ENCODE measurements at regions not wholly inside any gene's neighbourhood (a gene's known extent, or its start where the extent isn't known, plus 50 kb on each side); places are given as distances from the start of the nearest gene placed in this dataset.

DNA sequence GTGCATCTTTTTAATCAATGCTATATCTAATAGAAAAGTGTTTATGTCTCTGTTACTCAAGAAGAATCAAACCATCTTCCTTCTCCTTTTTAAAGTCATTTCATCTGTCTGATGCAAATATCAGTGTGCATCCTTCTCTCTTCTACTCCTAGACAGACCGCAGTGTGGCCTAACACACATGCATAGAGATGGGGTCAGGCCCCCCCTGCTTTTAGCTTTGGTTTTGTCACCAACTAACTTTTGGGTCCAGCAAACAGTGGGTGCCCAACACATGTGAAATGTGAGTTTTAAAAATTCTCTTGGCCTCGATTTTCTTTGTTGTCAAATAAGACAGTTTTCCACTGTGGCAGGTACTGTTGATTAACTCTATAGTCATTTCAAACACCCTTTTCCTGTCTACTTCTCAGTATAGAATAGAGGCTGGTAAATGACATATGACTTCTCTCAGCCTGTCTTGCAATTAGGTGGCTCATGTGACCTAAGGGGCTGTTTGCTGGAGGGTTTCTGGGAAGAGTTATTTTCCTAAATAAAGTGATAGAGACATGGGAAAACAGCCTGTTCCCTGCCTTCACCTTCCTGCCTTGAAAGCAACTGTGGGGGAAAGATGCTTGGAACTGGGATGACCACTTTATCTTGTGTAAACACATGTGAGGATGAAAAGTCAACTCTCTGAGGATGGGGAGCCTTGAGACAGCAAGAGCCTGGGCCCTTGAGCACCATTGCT is 65.7 kb upstream of the DARS1 start:
- Mint-ChIP-seq H3K27me3 (ENCODE audit: insufficient read depth, low read depth, poor library complexity) (no peaks in the 10 kb centered on the region), H3K36me3 (ENCODE audit: low read depth) (no peaks in the 10 kb centered on the region), H3K27ac (no peak overlapping the region), H3K4me3 (no peak overlapping the region), H3K4me1 (no peaks in the 10 kb centered on the region), H3K9me3 (no peaks in the 10 kb centered on the region; the same call in 2 of the 3 replicates)
- Histone ChIP-seq H3K36me3 (ENCODE audit: insufficient read depth) (no peaks in the 10 kb centered on the region), H3K4me1 (ENCODE audit: insufficient read depth) (no peaks in the 10 kb centered on the region), H4K20me1 (replicated peaks; ENCODE audit: insufficient read depth) (no peaks in the 10 kb centered on the region), H3K4me3 (no peak overlapping the region), H2AFZ (no peak overlapping the region), H3K27me3 (ENCODE audit: insufficient read depth) (no peaks in the 10 kb centered on the region), H3K4me2 (no peak overlapping the region), H3K27ac (ENCODE audit: low read depth) (no peak overlapping the region), H3F3A (replicated peaks; ENCODE audit: low read depth) (no peaks in the 10 kb centered on the region), H3K9me2 (ENCODE audit: insufficient read depth) (no peaks in the 10 kb centered on the region), H3K79me2 (replicated peaks; ENCODE audit: insufficient read depth) (no peaks in the 10 kb centered on the region)
- ATAC-seq (no peak), DNase-seq (ENCODE audit: low spot score) (no peak)
- TF ChIP-seq, protein P1, sequence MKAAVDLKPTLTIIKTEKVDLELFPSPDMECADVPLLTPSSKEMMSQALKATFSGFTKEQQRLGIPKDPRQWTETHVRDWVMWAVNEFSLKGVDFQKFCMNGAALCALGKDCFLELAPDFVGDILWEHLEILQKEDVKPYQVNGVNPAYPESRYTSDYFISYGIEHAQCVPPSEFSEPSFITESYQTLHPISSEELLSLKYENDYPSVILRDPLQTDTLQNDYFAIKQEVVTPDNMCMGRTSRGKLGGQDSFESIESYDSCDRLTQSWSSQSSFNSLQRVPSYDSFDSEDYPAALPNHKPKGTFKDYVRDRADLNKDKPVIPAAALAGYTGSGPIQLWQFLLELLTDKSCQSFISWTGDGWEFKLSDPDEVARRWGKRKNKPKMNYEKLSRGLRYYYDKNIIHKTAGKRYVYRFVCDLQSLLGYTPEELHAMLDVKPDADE (IDR thresholded peaks at IDR 0.05): no peak
- no peak for TF ChIP-seq REST (IDR thresholded peaks at IDR 0.05; ENCODE audit: unreplicated experiment)

GRCh38 chr2:136049991-136050920 is 64.8 kb upstream of the DARS1 start:
- Mint-ChIP-seq H3K27ac (no peak overlapping the region), H3K27me3 (ENCODE audit: insufficient read depth, low read depth, poor library complexity) (no peaks in the 10 kb centered on the region), H3K36me3 (ENCODE audit: low read depth) (no peaks in the 10 kb centered on the region), H3K4me1 (no peaks in the 10 kb centered on the region), H3K4me3 (no peak overlapping the region), H3K9me3 (no peaks in the 10 kb centered on the region)
- H3K27ac ChIP-seq (ENCODE audit: low read depth): no peak overlapping the region
- H3K4me2 ChIP-seq: no peak overlapping the region
- no peaks in the 10 kb centered on the region for H3K36me3 ChIP-seq (ENCODE audit: insufficient read depth)
- no peaks in the 10 kb centered on the region for H3K79me2 ChIP-seq (replicated peaks; ENCODE audit: insufficient read depth)
- DNase-seq (ENCODE audit: low spot score) (no peak), ATAC-seq (no peak)
- H4K20me1 ChIP-seq (replicated peaks; ENCODE audit: insufficient read depth): no peaks in the 10 kb centered on the region
- H3K4me3 ChIP-seq: no peak overlapping the region
- no peak overlapping the region for H2AFZ ChIP-seq
- no peaks in the 10 kb centered on the region for H3F3A ChIP-seq (replicated peaks; ENCODE audit: low read depth)
- H3K27me3 ChIP-seq (ENCODE audit: insufficient read depth): no peaks in the 10 kb centered on the region
- no peaks in the 10 kb centered on the region for H3K4me1 ChIP-seq (ENCODE audit: insufficient read depth)
- H3K9me2 ChIP-seq (ENCODE audit: insufficient read depth): no peaks in the 10 kb centered on the region
- TF ChIP-seq, protein P2, sequence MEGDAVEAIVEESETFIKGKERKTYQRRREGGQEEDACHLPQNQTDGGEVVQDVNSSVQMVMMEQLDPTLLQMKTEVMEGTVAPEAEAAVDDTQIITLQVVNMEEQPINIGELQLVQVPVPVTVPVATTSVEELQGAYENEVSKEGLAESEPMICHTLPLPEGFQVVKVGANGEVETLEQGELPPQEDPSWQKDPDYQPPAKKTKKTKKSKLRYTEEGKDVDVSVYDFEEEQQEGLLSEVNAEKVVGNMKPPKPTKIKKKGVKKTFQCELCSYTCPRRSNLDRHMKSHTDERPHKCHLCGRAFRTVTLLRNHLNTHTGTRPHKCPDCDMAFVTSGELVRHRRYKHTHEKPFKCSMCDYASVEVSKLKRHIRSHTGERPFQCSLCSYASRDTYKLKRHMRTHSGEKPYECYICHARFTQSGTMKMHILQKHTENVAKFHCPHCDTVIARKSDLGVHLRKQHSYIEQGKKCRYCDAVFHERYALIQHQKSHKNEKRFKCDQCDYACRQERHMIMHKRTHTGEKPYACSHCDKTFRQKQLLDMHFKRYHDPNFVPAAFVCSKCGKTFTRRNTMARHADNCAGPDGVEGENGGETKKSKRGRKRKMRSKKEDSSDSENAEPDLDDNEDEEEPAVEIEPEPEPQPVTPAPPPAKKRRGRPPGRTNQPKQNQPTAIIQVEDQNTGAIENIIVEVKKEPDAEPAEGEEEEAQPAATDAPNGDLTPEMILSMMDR (conservative IDR thresholded peaks at IDR 0.05; ENCODE audit: low read depth in 2 of 2): no peak
- TF ChIP-seq REST (IDR thresholded peaks at IDR 0.05; ENCODE audit: unreplicated experiment) (no peak), CREB1 (CRISPR knock-in tag; IDR thresholded peaks at IDR 0.05; ENCODE audit: low read depth) (no peak), JUNB (IDR thresholded peaks at IDR 0.05; ENCODE audit: unreplicated experiment) (no peak)
- TF ChIP-seq, protein P1 (IDR thresholded peaks at IDR 0.05): no peak

All from GM23338 (cell line).